Liver (tissue), 7 donors: ENCODE measurements at regions not wholly inside any gene's neighbourhood (a gene's known extent, or its start where the extent isn't known, plus 50 kb on each side); places are given as distances from the start of the nearest gene placed in this dataset.

Source experiments
- DNase-seq: peaks from one replicate; pipeline ENCODE4 v3.0.0-alpha.2; 2017; ENCODE audit warnings: low spot score
- H3K27ac ChIP-seq, 2 donors: one replicate each; pipeline ENCODE4 v1.7.0; 2013; ENCODE audit warnings: inconsistent platforms in 2 of 2, low read length in 2 of 2, control low read depth in 1 of 2, low read depth in 1 of 2, mild to moderate bottlenecking in 1 of 2
- H3K27me3 ChIP-seq, 4 donors: one replicate each; pipeline versions ENCODE4 v1.6.1 to v1.7.0; 2013; ENCODE audit warnings: low read length in 3 of 4, inconsistent platforms in 1 of 4, mild to moderate bottlenecking in 1 of 4, moderate library complexity in 1 of 4; ENCODE audit not compliant: control insufficient read depth in 4 of 4, insufficient read depth in 4 of 4
- H3K36me3 ChIP-seq, 4 donors: one replicate each; pipeline versions ENCODE4 v1.6.1 to v1.7.0; 2013; ENCODE audit warnings: low read length in 3 of 4, mild to moderate bottlenecking in 3 of 4, low read depth in 1 of 4, moderate library complexity in 1 of 4; ENCODE audit not compliant: control insufficient read depth in 4 of 4, insufficient read depth in 3 of 4
- H3K4me1 ChIP-seq, 4 donors: one replicate each; pipeline versions ENCODE4 v1.6.1 to v1.7.0; 2013; ENCODE audit warnings: low read length in 3 of 4, mild to moderate bottlenecking in 3 of 4, moderate library complexity in 1 of 4; ENCODE audit not compliant: control insufficient read depth in 4 of 4, insufficient read depth in 4 of 4
- H3K4me3 ChIP-seq, 3 donors: one replicate each; pipeline versions ENCODE4 v1.6.1 to v1.7.0; 2013; ENCODE audit warnings: low read length in 3 of 3, control low read depth in 1 of 3, low read depth in 1 of 3, mild to moderate bottlenecking in 1 of 3
- H3K9ac ChIP-seq, 2 donors: one replicate each; pipeline ENCODE4 v1.7.0; 2013; ENCODE audit warnings: low read length in 2 of 2, mild to moderate bottlenecking in 2 of 2, moderate library complexity in 2 of 2, control low read depth in 1 of 2, low read depth in 1 of 2
- H3K9me3 ChIP-seq, 4 donors: one replicate each; pipeline versions ENCODE4 v1.6.1 to v1.7.0; 2013; ENCODE audit warnings: low read length in 3 of 4; ENCODE audit not compliant: control insufficient read depth in 4 of 4
- EGR1 ChIP-seq, 2 donors: IDR thresholded peaks; 2 replicates each; pipeline ENCODE4 v1.6.1; 2016 to 2018; ENCODE audit warnings: antibody characterized with exemption in 2 of 2, low read depth in 2 of 2
- FOXA1 ChIP-seq: IDR thresholded peaks from 2 replicates; pipeline ENCODE4 v1.6.1; 2016; ENCODE audit warnings: antibody characterized with exemption
- FOXA2 ChIP-seq: IDR thresholded peaks from 2 replicates; pipeline ENCODE4 v1.6.1; 2016; ENCODE audit warnings: antibody characterized with exemption
- GABPA ChIP-seq, 2 donors: IDR thresholded peaks in 1 of 2; conservative IDR thresholded peaks in 1 of 2; 2 replicates each; pipeline ENCODE4 v1.6.1; 2016; ENCODE audit warnings: antibody characterized with exemption in 2 of 2, mild to moderate bottlenecking in 1 of 2, moderate library complexity in 1 of 2
- HNF4G ChIP-seq: IDR thresholded peaks from 2 replicates; pipeline ENCODE4 v1.6.1; 2016; ENCODE audit warnings: antibody characterized with exemption
- JUND ChIP-seq, 2 donors: IDR thresholded peaks; 2 replicates each; pipeline ENCODE4 v1.6.1; 2016; ENCODE audit warnings: antibody characterized with exemption in 2 of 2
- NR2F2 ChIP-seq: IDR thresholded peaks from 2 replicates; pipeline ENCODE4 v1.6.1; 2016; ENCODE audit warnings: antibody characterized with exemption
- RAD21 ChIP-seq, 2 donors: IDR thresholded peaks; 2 replicates each; pipeline ENCODE4 v1.6.1; 2016; ENCODE audit warnings: antibody characterized with exemption in 2 of 2, mild to moderate bottlenecking in 2 of 2
- RXRA ChIP-seq, 2 donors: IDR thresholded peaks; 2 replicates each; pipeline ENCODE4 v1.6.1; 2017 to 2018; ENCODE audit warnings: antibody characterized with exemption in 2 of 2, mild to moderate bottlenecking in 1 of 2
- SP1 ChIP-seq: IDR thresholded peaks from 2 replicates; pipeline ENCODE4 v1.6.1; 2018; ENCODE audit warnings: antibody characterized with exemption, mild to moderate bottlenecking
- TAF1 ChIP-seq: conservative IDR thresholded peaks from 2 replicates; pipeline ENCODE4 v1.6.1; 2016; ENCODE audit warnings: antibody characterized with exemption, mild to moderate bottlenecking
- YY1 ChIP-seq: IDR thresholded peaks from 2 replicates; pipeline ENCODE4 v1.6.1; 2016; ENCODE audit warnings: antibody characterized with exemption, mild to moderate bottlenecking
- WGBS: extraction: QIAGEN DNeasy Blood & Tissue Kit; methylation state at CpG from one replicate; pipeline ENCODE4 v1.1.7; 2013; 5-methylcytosine and 5-hydroxymethylcytosine counted together
- TF ChIP-seq, protein P1 (sequence below): IDR thresholded peaks from 2 replicates; pipeline ENCODE4 v1.6.1; 2016; ENCODE audit warnings: antibody characterized with exemption
- TF ChIP-seq, protein P2 (sequence below): IDR thresholded peaks from 2 replicates; pipeline ENCODE4 v1.6.1; 2016; ENCODE audit warnings: antibody characterized with exemption
- TF ChIP-seq, protein P3 (sequence below): IDR thresholded peaks from 2 replicates; pipeline ENCODE4 v1.6.1; 2016; ENCODE audit warnings: antibody characterized with exemption, mild to moderate bottlenecking
- donor health status: healthy.
- donor health status: healthy.
- donor health status: healthy.
- donor health status: healthy.

DNA sequence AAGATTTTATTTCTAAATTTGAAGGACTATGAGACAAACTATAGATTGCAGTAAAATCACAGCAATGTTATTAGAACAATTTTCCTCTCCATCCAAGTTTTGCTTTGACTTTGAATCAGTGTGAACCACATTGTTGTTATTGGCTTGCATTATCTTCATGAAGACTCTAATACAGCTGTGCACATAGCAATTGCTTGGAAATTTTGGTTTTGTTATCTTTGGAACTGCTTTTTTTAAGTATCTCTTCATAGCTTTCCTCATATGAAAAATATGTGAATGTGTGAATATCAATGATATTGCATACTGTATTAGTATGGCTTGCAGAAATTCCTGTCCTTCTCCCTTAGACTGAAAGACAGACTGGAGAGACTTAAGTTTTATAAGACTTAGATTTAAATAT, 666.6 kb downstream of the LUZP2 start (continued):
- TF ChIP-seq, protein P1, sequence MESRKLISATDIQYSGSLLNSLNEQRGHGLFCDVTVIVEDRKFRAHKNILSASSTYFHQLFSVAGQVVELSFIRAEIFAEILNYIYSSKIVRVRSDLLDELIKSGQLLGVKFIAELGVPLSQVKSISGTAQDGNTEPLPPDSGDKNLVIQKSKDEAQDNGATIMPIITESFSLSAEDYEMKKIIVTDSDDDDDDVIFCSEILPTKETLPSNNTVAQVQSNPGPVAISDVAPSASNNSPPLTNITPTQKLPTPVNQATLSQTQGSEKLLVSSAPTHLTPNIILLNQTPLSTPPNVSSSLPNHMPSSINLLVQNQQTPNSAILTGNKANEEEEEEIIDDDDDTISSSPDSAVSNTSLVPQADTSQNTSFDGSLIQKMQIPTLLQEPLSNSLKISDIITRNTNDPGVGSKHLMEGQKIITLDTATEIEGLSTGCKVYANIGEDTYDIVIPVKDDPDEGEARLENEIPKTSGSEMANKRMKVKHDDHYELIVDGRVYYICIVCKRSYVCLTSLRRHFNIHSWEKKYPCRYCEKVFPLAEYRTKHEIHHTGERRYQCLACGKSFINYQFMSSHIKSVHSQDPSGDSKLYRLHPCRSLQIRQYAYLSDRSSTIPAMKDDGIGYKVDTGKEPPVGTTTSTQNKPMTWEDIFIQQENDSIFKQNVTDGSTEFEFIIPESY: no peak
- no peak for TF ChIP-seq SP1
- TF ChIP-seq RXRA (IDR thresholded peaks at IDR 0.05): no peak
- no peak for TF ChIP-seq FOXA1
- TF ChIP-seq, protein P2, sequence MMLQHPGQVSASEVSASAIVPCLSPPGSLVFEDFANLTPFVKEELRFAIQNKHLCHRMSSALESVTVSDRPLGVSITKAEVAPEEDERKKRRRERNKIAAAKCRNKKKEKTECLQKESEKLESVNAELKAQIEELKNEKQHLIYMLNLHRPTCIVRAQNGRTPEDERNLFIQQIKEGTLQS: no peak

DNA sequence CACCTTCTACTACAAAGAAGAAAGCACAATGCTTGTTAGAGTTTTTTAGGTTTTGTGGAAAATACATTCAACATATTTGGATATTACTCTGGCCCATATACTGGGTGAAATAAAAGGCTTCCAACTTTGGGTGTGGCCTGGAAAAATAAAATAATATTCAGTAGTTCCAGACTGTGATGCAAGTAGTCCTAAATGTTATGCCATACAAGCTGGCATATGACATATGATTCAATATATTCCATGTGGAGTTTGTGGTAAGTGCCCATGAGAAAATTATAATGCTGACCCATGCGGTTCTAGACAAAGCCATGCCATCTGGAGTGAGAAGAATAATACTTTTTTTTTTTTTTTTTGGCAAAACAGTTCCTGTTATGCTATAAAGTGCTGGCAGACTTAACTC, 683.3 kb downstream of the LUZP2 start:
- TF ChIP-seq, protein P2: no peak
- no peak for TF ChIP-seq FOXA2
- TF ChIP-seq NR2F2: no peak
- TF ChIP-seq SP1: no peak
- no peak for TF ChIP-seq EGR1 (IDR thresholded peaks at IDR 0.05; ENCODE audit: low read depth in 2 of 2)
- no peak for TF ChIP-seq RXRA (IDR thresholded peaks at IDR 0.05)
- TF ChIP-seq, protein P3, sequence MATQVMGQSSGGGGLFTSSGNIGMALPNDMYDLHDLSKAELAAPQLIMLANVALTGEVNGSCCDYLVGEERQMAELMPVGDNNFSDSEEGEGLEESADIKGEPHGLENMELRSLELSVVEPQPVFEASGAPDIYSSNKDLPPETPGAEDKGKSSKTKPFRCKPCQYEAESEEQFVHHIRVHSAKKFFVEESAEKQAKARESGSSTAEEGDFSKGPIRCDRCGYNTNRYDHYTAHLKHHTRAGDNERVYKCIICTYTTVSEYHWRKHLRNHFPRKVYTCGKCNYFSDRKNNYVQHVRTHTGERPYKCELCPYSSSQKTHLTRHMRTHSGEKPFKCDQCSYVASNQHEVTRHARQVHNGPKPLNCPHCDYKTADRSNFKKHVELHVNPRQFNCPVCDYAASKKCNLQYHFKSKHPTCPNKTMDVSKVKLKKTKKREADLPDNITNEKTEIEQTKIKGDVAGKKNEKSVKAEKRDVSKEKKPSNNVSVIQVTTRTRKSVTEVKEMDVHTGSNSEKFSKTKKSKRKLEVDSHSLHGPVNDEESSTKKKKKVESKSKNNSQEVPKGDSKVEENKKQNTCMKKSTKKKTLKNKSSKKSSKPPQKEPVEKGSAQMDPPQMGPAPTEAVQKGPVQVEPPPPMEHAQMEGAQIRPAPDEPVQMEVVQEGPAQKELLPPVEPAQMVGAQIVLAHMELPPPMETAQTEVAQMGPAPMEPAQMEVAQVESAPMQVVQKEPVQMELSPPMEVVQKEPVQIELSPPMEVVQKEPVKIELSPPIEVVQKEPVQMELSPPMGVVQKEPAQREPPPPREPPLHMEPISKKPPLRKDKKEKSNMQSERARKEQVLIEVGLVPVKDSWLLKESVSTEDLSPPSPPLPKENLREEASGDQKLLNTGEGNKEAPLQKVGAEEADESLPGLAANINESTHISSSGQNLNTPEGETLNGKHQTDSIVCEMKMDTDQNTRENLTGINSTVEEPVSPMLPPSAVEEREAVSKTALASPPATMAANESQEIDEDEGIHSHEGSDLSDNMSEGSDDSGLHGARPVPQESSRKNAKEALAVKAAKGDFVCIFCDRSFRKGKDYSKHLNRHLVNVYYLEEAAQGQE: no peak
- no peak for TF ChIP-seq TAF1
- no peak for TF ChIP-seq HNF4G
- TF ChIP-seq, protein P1: no peak
- no peak for TF ChIP-seq RAD21 (IDR thresholded peaks at IDR 0.05)
- TF ChIP-seq JUND (IDR thresholded peaks at IDR 0.05): no peak
- H3K9ac ChIP-seq: no peak overlapping the region
- H3K4me1 ChIP-seq: no peaks in the 10 kb centered on the region
- H3K27ac ChIP-seq: no peak overlapping the region
- no peak overlapping the region for H3K4me3 ChIP-seq
- no peaks in the 10 kb centered on the region for H3K27me3 ChIP-seq
- H3K36me3 ChIP-seq: no peaks in the 10 kb centered on the region
- H3K9me3 ChIP-seq: no peaks in the 10 kb centered on the region
- WGBS: 71% methylated on average over 1 of the region's 1 CpG
- DNase-seq: no peak

DNA sequence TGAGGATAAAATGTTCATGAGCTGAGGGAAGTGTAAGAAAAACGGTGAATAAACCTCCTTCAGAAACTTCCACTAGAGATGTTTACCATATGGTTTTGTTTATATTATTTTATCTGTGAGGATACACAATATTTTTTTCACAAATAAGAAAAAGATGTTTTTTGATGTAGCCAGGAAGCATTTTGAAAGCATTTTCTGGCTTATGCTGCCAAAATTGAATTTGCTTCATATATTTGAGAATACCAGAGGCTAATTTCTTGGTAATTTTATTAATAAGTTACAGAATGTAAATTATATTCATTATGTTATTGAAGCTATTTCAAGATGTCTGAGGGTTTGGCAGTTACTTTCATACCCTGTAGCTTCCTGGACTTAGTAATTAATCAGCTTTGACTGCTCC, 686.6 kb downstream of the LUZP2 start:
- H3K27me3 ChIP-seq: no peaks in the 10 kb centered on the region
- no peaks in the 10 kb centered on the region for H3K4me1 ChIP-seq
- H3K27ac ChIP-seq: no peak overlapping the region
- no peak for DNase-seq
- no peaks in the 10 kb centered on the region for H3K36me3 ChIP-seq
- no peak overlapping the region for H3K9ac ChIP-seq
- no peaks in the 10 kb centered on the region for H3K9me3 ChIP-seq
- no peak overlapping the region for H3K4me3 ChIP-seq
- 66% methylated on average over 1 of the region's 1 CpG for WGBS
- TF ChIP-seq RAD21 (IDR thresholded peaks at IDR 0.05) (no peak), TAF1 (no peak), FOXA2 (no peak), NR2F2 (no peak), JUND (IDR thresholded peaks at IDR 0.05) (no peak), SP1 (no peak), HNF4G (no peak), GABPA (IDR thresholded peaks at IDR 0.05 in 1 of 2, conservative IDR thresholded peaks at IDR 0.05 in 1 of 2) (no peak), RXRA (IDR thresholded peaks at IDR 0.05) (no peak), YY1 (no peak)
- TF ChIP-seq, protein P2: no peak
- TF ChIP-seq, protein P1: no peak
- TF ChIP-seq, protein P3: no peak
